NCI-H1436 treated with DMSO at 0.1 percent for 48 hours (cell line): ENCODE measurements at regions not wholly inside any gene's neighbourhood (a gene's known extent, or its start where the extent isn't known, plus 50 kb on each side); places are given as distances from the start of the nearest gene placed in this dataset.
A peak's percentile ranks its signal among the peaks of the same experiment; 100 is the strongest.

Experiments
- DNase-seq: peaks from one replicate; lab custom pipeline; 2025; lab: John Stamatoyannopoulos, UW

GRCh38 chr4:167290678-167291077 lies 56.4 kb upstream of the SPOCK3 start:
- peak; percentile 7 for DNase-seq

- DNase-seq = no peak
These were observed 74.6 kb upstream of the SPOCK3 start for GRCh38 chr4:167308876-167309275.

- no peak for DNase-seq
These were observed 87.0 kb upstream of the SPOCK3 start for GRCh38 chr4:167321299-167321698.

GRCh38 chr4:167339781-167340180 lies 105.5 kb upstream of the SPOCK3 start:
- DNase-seq = no peak

- DNase-seq = no peak
These were observed 125.4 kb upstream of the SPOCK3 start for GRCh38 chr4:167359711-167360110.

GRCh38 chr4:167379076-167379835 lies 145.0 kb upstream of the SPOCK3 start:
- DNase-seq = no peak

GRCh38 chr4:167380964-167381363 lies 146.7 kb upstream of the SPOCK3 start:
- no peak for DNase-seq

GRCh38 chr4:167383291-167383690 lies 149.0 kb upstream of the SPOCK3 start:
- DNase-seq = no peak

- no peak for DNase-seq
These were observed 163.3 kb upstream of the SPOCK3 start for GRCh38 chr4:167397586-167397985.

- DNase-seq = no peak
These were observed 164.9 kb upstream of the SPOCK3 start for GRCh38 chr4:167399201-167399600.

GRCh38 chr4:167406181-167406580 lies 171.9 kb upstream of the SPOCK3 start:
- no peak for DNase-seq

- DNase-seq = no peak
These were observed 181.2 kb upstream of the SPOCK3 start for GRCh38 chr4:167415461-167415860.

- no peak for DNase-seq
These were observed 185.3 kb upstream of the SPOCK3 start for GRCh38 chr4:167419468-167420140.

GRCh38 chr4:167421201-167421600 lies 186.9 kb upstream of the SPOCK3 start:
- DNase-seq = no peak

GRCh38 chr4:167424341-167425256 lies 190.3 kb upstream of the SPOCK3 start:
- no peak for DNase-seq

GRCh38 chr4:167428156-167428555 lies 193.9 kb upstream of the SPOCK3 start:
- no peak for DNase-seq

- no peak for DNase-seq
These were observed 197.1 kb upstream of the SPOCK3 start for GRCh38 chr4:167431371-167431770.

- no peak for DNase-seq
These were observed 201.5 kb upstream of the SPOCK3 start for GRCh38 chr4:167435786-167436185.

- no peak for DNase-seq
These were observed 209.5 kb upstream of the SPOCK3 start for GRCh38 chr4:167443841-167444240.

- no peak for DNase-seq
These were observed 218.7 kb upstream of the SPOCK3 start for GRCh38 chr4:167452922-167453430.

GRCh38 chr4:167456619-167457018 lies 222.3 kb upstream of the SPOCK3 start:
- no peak for DNase-seq

- no peak for DNase-seq
These were observed 235.1 kb upstream of the SPOCK3 start for GRCh38 chr4:167469436-167469835.
